ENCODE measurements at regions not wholly inside any gene's neighbourhood (a gene's known extent, or its start where the extent isn't known, plus 50 kb on each side); places are given as distances from the start of the nearest gene placed in this dataset.
"Not testable (repeated sequence)": the region's sequence is repeated elsewhere in the genome, so short reads cannot be mapped to it uniquely, and the experiment has no call there.

DNA sequence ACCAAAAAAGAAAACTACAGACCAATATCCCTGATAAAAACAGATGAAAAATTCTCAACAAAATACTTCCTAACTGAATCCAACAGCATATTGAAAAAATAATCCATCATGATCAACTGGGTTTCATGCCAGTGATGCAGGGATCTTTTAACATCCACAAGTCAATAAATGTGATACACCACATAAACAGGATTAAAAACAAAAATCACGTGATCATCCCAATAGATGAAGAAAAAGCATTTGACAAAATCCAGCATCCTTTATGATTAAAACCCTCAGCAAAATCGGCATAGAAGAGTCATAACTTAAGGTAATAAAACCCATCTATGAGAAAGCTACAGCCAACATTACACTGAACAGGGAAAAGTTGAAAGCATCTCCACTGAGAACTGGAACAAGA lies 107.5 kb downstream of the DCLK3 start:
- no peak for DNase-seq

DNA sequence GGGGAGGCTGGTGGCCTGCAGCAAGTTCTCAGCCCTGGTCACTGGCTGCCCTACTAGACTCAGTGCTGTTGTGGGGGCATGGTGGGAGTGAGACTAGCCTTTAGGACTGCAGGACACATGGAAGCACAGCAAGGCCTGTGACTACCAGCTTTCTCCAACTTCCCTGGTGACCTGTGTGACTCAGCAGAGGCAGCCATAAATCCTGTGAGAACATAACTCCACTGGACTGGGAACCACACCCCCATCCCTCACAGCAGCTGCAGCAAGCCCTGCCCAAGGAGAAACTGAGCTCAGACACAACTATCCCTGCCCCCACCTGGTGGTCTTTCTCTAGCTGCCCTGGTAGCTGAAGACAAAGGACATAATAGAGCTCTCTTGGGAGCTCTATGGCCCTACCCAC lies 111.3 kb downstream of the DCLK3 start:
- DNase-seq: peak; percentile 50

DNA sequence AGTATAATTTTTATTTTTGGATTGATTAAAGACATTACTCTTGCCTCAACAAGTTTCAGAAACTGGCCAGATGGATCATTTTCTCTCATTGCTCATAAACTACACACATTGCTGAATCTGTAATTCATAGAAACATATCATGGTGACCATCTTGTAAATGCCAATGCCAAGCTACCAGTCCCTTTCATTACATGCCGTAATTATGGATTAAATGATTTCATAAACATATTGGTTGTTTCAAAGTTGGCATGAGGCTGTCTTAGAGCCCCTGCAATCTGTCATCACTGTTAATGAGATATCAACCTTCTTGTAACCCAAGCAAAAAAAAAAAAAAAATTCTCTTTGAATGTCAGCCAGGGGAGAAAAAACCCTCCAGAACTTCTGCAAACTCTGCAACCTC lies 112.2 kb downstream of the DCLK3 start:
- DNase-seq: no peak

DNA sequence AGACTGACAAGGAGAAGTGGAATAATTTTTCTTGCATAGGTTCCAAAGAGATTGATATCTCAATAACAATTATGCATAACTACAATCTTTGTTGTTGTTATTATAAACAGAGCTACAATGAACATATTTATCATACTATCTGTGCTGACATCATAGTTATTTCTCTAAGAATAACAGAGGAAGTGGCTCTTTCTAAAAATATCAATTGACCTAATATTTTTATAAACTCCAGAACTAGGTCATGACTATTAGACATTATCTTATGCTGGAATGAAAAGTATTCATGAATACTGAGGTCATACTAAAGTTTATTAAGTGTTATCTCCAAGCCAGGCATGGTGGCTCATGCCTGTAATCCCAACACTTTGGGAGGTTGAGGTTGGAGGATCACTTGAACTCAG lies 114.1 kb downstream of the DCLK3 start:
- DNase-seq: peak; percentile 62

DNA sequence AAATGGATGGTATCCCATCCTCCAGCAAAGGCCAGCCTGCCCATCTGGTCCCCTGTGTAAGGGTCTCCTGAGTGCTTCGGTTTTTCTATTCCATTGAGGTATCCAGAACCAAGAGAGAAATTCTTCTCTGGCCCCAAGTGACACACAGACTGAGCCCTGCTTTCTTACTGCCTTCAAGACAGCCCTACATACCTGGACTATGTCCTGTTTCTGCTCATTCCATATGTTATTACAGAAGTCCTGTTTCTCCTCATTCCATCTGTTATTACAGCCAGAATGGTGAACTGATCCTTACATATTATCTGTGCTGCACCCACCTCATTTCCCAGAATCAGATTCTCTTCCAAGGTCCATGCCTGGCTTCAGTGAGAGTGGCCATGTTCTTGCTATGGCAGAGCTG lies 115.2 kb downstream of the DCLK3 start:
- no peak for DNase-seq

DNA sequence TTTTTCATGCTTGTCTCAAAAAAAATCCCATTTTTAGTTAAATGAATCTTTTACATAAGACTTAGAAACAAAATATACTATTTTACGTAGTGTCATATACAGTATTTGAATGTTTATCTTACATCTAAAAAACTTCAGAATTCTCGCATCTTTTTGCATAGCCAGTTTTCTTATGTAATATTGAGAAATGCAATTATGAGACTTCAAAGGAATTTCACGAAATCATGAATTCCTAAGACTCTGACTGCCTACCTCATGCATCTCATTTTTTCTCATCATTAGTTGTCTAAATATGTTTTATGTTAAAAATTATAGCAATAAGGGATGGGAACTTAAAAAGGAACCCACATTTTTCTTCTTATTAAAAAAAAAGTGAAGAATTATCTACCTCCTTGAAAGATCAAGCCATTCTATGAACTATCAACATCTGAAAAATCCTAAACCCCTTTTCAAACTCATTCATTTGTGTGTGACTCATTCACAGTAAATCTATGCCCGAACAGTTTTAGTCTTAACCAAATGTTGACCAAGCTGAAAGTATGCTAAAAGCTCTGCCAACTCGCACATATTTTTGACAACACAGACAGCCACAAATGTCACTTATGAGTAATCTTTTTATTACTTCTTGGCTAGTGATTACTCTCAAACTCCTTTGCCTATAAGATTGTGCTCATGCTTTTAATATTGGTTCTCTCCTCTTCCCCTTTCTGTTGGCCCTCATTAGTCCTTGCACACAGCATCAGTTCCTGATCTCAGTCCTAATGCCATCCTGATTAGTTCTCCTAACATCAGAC lies 115.9 kb downstream of the DCLK3 start:
- DNase-seq: peak; percentile 99

DNA sequence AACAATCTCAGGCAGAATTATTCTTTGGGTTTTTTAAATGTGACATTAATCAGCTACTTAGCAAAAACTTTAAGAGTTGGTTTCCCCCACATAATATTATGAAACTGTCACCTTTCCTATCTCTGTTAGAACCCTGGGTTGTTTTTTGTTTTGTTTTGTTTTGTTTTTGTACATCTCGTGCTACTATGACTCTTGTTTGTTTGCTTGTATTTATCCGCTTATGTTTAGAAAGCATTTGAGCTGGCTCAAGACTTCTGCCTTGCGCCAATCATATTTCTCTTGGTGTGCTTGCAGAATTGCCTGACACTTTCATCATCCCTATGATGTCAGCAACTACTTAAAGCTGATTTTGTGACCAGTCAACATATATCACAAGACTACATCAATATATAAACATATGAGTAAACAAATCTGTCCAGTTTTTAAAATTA lies 116.9 kb downstream of the DCLK3 start:
- DNase-seq: peak; percentile 80

DNA sequence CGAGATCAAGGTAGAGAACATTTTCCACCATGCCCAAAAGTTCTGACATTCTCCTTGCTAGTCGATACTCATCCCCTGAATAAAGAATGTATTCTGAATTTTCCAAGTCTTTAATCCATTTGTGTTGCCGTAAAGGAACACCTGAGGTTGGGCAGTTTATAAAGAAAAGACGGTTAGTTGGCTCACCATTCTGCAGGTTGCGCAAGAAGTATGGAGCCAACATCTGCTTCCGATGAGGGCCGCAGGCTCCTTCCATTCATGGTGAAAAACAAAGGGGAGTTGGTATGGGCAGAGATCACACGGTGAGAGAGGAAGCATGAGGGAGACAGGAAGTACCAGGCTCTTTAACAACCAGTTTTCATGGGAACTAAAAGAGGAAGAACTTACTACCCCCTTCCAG lies 121.2 kb downstream of the DCLK3 start:
- DNase-seq: no peak

DNA sequence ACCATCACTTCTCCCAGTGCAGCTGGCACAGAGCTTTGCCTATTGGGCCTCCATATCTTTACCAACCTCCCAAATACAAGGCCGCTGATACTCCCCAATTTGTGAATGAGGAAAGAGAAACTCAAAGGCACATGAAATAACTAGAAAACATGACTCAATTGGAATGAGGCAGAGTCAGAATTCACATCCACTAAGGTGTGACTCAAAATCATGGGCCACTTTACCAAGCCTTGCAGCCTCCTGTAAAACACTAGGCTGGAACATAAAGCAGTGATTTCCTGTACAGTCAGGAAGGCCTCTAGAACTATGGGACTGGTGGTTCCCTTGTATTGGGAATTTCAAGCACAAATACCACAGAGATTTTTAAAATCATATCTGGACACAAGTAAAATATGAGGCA lies 128.6 kb downstream of the DCLK3 start:
- no peak for DNase-seq

DNA sequence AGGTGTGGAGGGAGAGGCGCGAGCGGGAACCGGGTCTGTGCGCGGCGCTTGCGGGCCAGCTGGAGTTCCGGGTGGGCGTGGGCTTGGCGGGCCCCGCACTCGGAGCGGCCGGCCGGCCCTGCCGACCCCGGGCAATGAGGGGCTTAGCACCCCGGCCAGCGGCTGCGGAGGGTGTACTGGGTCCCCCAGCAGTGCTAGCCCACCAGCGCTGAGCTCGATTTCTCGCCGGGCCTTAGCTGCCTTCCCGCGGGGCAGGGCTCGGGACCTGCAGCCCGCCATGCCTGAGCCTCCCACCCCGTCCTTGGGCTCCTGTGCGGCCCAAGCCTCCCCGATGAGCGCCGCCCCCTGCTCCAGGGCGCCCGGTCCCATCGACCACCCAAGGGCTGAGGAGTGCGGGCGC lies 130.5 kb downstream of the DCLK3 start:
- not testable (repeated sequence) for DNase-seq

DNA sequence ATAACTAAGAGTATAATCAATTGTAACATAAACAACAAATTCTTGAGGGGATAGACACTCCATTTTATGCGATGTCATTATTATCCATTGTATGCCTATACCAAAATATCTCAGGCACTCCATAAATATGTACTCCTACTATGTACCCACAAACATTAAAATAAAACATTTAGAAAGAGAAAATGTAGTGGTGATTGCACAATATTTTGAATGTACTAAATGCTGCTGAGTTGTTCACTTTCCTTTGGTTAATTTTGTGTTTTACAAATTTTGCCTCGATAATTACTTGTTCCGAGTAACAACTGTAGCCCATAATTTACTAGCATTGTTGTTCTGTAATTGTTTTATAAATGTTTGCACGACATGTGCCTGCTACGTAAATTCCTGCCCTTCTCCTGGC lies 131.3 kb downstream of the DCLK3 start:
- no peak for DNase-seq

DNA sequence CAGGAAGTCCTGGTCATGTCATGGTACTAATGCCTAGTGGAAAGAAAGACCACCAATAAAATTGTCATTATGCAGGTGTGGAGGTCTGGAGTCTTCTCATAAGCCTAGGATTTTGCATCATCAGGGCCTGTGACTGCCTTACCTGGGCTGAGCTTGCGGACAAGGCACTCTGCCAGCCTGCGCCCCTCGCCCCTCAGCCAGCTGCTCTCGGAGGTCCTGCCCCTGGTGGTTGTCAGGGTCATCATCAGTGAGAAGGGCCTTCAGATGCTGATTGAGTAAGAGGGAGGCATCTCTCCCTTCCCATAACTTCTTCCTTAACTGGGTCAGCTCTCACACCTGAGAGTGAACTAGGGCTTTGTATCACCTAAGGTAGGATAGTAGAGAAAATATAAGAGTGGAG lies 132.8 kb downstream of the DCLK3 start:
- no peak for DNase-seq

DNA sequence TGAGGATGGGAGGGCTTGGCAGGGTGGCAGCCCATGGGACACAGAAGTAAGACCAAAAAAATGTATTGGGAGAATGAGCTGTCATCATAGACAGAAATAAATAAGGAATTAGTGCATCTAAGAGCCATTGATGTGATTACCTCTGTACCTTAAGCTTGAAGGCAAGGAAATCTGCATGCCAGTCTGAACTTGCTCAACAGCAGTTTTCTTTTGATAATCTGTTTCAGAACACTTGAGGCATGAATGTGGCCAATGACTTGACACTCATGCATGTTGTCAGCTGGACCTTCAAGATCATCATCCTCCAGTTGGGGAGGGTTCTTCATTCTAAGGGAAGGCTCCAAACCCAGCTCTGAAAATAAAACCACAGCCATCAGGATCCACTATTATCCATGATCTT lies 148.5 kb downstream of the DCLK3 start:
- no peak for DNase-seq

DNA sequence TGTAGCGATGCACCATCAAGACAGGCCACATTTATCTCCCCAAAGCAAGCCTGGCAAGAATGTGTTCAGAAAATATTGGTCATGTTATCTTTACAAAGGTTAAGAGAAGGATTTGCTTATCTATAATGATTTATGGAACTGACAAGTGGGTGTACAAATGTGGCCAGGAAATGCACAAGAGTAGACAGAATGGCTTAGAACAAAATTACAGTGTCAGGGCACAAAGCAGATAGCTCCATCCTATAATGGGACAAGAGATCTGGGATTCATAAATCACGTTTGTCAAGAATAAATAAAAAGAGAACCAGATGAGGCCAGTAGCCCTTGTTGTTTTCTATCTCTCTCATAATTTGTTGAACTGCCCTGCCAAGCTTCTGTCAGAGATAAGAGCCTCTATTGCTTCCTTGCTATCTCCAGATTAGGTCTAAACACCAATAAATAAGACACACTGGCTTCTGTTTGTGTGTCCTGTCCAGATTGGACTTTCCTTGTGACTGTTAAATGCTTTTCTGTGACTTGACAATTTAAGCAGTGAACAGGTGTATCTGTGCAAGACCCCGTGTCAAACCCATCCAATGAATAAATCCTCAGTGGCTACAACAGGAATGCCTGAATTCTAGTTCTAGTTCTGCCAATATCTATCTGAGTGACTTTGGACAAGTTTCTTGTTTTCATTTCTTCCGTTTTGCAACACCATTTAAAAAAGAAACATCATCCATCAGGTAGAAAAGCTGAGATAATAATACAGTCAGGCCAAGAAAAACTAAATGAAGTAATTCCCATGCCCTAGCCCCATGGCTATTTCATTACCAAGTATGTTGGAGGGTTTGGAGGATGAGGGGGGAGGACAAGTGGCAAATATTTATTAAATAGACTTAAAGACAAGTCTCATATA lies 157.2 kb downstream of the DCLK3 start:
- peak; percentile 50 for DNase-seq

DNA sequence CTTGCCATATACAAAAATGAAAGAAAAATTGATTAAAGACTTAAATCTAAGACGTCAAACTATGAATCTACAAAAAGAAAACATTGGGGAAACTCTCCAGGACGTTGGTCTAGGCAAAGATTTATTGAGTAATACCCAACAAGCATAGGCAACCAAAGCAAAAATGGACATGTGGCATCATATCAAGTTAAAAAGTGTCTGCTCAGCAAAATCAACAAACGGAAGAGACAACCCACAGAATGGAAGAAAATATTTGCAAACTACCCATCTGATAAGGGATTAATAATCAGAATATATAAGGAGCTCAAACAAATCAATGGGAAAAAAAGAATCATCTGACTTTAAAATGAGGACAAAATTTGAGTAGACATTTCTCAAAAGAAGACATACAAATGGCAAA lies 160.9 kb downstream of the DCLK3 start:
- no peak for DNase-seq

DNA sequence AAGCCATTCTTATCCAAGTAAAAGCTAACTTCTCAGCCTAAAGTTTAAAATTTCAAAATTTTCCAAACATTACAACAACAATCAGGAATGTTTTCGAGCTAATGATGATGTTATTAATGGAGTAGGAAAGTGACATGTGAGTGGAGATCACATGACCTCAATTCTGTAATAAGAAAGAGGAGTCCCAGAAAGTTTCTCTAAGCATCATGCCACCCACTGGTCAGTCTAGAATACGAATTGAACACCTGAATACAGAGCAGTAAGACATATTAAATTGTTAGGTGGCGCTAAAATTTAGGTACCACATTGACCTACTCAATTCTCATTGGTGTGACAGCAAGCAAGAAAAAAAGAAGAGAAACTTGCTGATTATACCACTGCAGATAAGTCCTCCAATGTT lies 163.9 kb downstream of the DCLK3 start:
- no peak for DNase-seq

Measured in fibroblast of skin of abdomen (primary cell).